HG02623 (cell line): ENCODE measurements at regions not wholly inside any gene's neighbourhood (a gene's known extent, or its start where the extent isn't known, plus 50 kb on each side); places are given as distances from the start of the nearest gene placed in this dataset.

Experiments
- ATAC-seq: cut with Tn5 transposase; IDR thresholded peaks from one replicate; pipeline ENCODE4 v1.9.1; 2021; ENCODE audit warnings: moderate library complexity; ENCODE audit not compliant: unreplicated experiment

GRCh38 chr13:109671919-109672318 lies 114.5 kb downstream of the IRS2 start:
- ATAC-seq = no peak

GRCh38 chr13:109670776-109671175 lies 115.6 kb downstream of the IRS2 start:
- no peak for ATAC-seq

- no peak for ATAC-seq
Observed at GRCh38 chr13:109669956-109670355, 116.4 kb downstream of the IRS2 start.

- no peak for ATAC-seq
Observed at GRCh38 chr13:109669234-109669612, 117.2 kb downstream of the IRS2 start.

GRCh38 chr13:109668433-109669233 lies 117.8 kb downstream of the IRS2 start:
- ATAC-seq = no peak

GRCh38 chr13:109667807-109668291 lies 118.5 kb downstream of the IRS2 start:
- no peak for ATAC-seq

GRCh38 chr13:109667056-109667455 lies 119.3 kb downstream of the IRS2 start:
- no peak for ATAC-seq

GRCh38 chr13:109666656-109667055 lies 119.7 kb downstream of the IRS2 start:
- no peak for ATAC-seq

GRCh38 chr13:109665781-109666249 lies 120.6 kb downstream of the IRS2 start:
- no peak for ATAC-seq

- no peak for ATAC-seq
Observed at GRCh38 chr13:109665240-109665639, 121.1 kb downstream of the IRS2 start.

GRCh38 chr13:109657395-109657794 lies 129.0 kb downstream of the IRS2 start:
- ATAC-seq = no peak

GRCh38 chr13:109656206-109656605 lies 130.2 kb downstream of the IRS2 start:
- ATAC-seq = no peak

GRCh38 chr13:109655611-109656010 lies 130.8 kb downstream of the IRS2 start:
- ATAC-seq = no peak

- no peak for ATAC-seq
Observed at GRCh38 chr13:109655206-109655600, 131.2 kb downstream of the IRS2 start.

- ATAC-seq = no peak
Observed at GRCh38 chr13:109654341-109655205, 131.8 kb downstream of the IRS2 start.

GRCh38 chr13:109652531-109652930 lies 133.9 kb downstream of the IRS2 start:
- ATAC-seq = no peak

- no peak for ATAC-seq
Observed at GRCh38 chr13:109651854-109652253, 134.5 kb downstream of the IRS2 start.

GRCh38 chr13:109651311-109651710 lies 135.1 kb downstream of the IRS2 start:
- ATAC-seq = no peak

- ATAC-seq = no peak
Observed at GRCh38 chr13:109650861-109651260, 135.5 kb downstream of the IRS2 start.

GRCh38 chr13:109649713-109650112 lies 136.7 kb downstream of the IRS2 start:
- ATAC-seq = no peak

GRCh38 chr13:109647699-109648098 lies 138.7 kb downstream of the IRS2 start:
- no peak for ATAC-seq

- ATAC-seq = no peak
Observed at GRCh38 chr13:109647053-109647452, 139.3 kb downstream of the IRS2 start.
